Endothelial cell (in vitro differentiated cells): ENCODE measurements at regions not wholly inside any gene's neighbourhood (a gene's known extent, or its start where the extent isn't known, plus 50 kb on each side); places are given as distances from the start of the nearest gene placed in this dataset.

Source experiments
- DNase-seq: peaks from one replicate; pipeline ENCODE4 v3.0.0; 2021; ENCODE audit warnings: low spot score
- H3K27ac Mint-ChIP-seq: one replicate; pipeline ENCODE4 v1.8.0; 2021; ENCODE audit warnings: mixed read lengths, inconsistent platforms; ENCODE audit not compliant: unreplicated experiment
- H3K27me3 Mint-ChIP-seq: one replicate; pipeline ENCODE4 v1.8.0; 2021; ENCODE audit warnings: mild to moderate bottlenecking, moderate library complexity, mixed read lengths, inconsistent platforms; ENCODE audit not compliant: unreplicated experiment
- H3K36me3 Mint-ChIP-seq: one replicate; pipeline ENCODE4 v1.8.0; 2021; ENCODE audit warnings: mild to moderate bottlenecking, low read depth, mixed read lengths, inconsistent platforms; ENCODE audit not compliant: unreplicated experiment
- H3K4me1 Mint-ChIP-seq: one replicate; pipeline ENCODE4 v1.8.0; 2021; ENCODE audit warnings: mild to moderate bottlenecking, mixed read lengths, inconsistent platforms; ENCODE audit not compliant: unreplicated experiment
- H3K4me3 Mint-ChIP-seq: one replicate; pipeline ENCODE4 v1.8.0; 2021; ENCODE audit warnings: mild to moderate bottlenecking, mixed read lengths, inconsistent platforms; ENCODE audit not compliant: unreplicated experiment
- H3K9me3 Mint-ChIP-seq: one replicate; pipeline ENCODE4 v1.8.0; 2021; ENCODE audit warnings: mixed read lengths, inconsistent platforms; ENCODE audit not compliant: unreplicated experiment
- CTCF ChIP-seq: fragments of 200-600 bp; sonication (generic); IDR thresholded peaks from one replicate; pipeline ENCODE4 v1.5.0; 2021; ENCODE audit warnings: antibody characterized with exemption; ENCODE audit not compliant: unreplicated experiment

GRCh38 chr5:121533814-121534213 lies 317.9 kb upstream of the FTMT start:
- DNase-seq: no peak
- Mint-ChIP-seq H3K4me3 (no peak overlapping the region), H3K27me3 (peaks cover 1% of the 10 kb centered on the region), H3K36me3 (no peaks in the 10 kb centered on the region), H3K27ac (no peak overlapping the region), H3K4me1 (no peaks in the 10 kb centered on the region), H3K9me3 (no peaks in the 10 kb centered on the region)
- TF ChIP-seq CTCF: no peak

- no peaks in the 10 kb centered on the region for H3K27me3 Mint-ChIP-seq
- TF ChIP-seq CTCF: no peak
- H3K36me3 Mint-ChIP-seq: no peaks in the 10 kb centered on the region
- no peak for DNase-seq
- no peaks in the 10 kb centered on the region for H3K4me1 Mint-ChIP-seq
- no peak overlapping the region for H3K4me3 Mint-ChIP-seq
- H3K27ac Mint-ChIP-seq: no peak overlapping the region
- H3K9me3 Mint-ChIP-seq: no peaks in the 10 kb centered on the region
These were observed 300.7 kb upstream of the FTMT start for GRCh38 chr5:121550989-121551388.

- Mint-ChIP-seq H3K9me3 (no peaks in the 10 kb centered on the region), H3K4me3 (no peak overlapping the region), H3K27me3 (no peaks in the 10 kb centered on the region), H3K27ac (no peak overlapping the region), H3K4me1 (no peaks in the 10 kb centered on the region), H3K36me3 (no peaks in the 10 kb centered on the region)
- no peak for TF ChIP-seq CTCF
- DNase-seq: no peak
These were observed 291.9 kb upstream of the FTMT start for GRCh38 chr5:121559832-121560231.

GRCh38 chr5:121572061-121572460 lies 279.6 kb upstream of the FTMT start:
- no peak overlapping the region for H3K4me3 Mint-ChIP-seq
- H3K9me3 Mint-ChIP-seq: no peaks in the 10 kb centered on the region
- H3K27ac Mint-ChIP-seq: no peak overlapping the region
- H3K27me3 Mint-ChIP-seq: no peaks in the 10 kb centered on the region
- DNase-seq: no peak
- H3K4me1 Mint-ChIP-seq: no peaks in the 10 kb centered on the region
- no peak for TF ChIP-seq CTCF
- no peaks in the 10 kb centered on the region for H3K36me3 Mint-ChIP-seq

- Mint-ChIP-seq H3K4me3 (no peak overlapping the region), H3K4me1 (no peaks in the 10 kb centered on the region), H3K27me3 (no peaks in the 10 kb centered on the region), H3K9me3 (no peaks in the 10 kb centered on the region), H3K27ac (no peak overlapping the region), H3K36me3 (no peaks in the 10 kb centered on the region)
- no peak for TF ChIP-seq CTCF
- DNase-seq: no peak
These were observed 277.8 kb upstream of the FTMT start for GRCh38 chr5:121573721-121574382.
